ENCODE measurements at regions not wholly inside any gene's neighbourhood (a gene's known extent, or its start where the extent isn't known, plus 50 kb on each side); places are given as distances from the start of the nearest gene placed in this dataset.

- no peak for DNase-seq
These were observed 50.3 kb upstream of the NFE2L2 start for GRCh38 chr2:177314722-177315264.

- no peak for DNase-seq
These were observed 50.8 kb upstream of the NFE2L2 start for GRCh38 chr2:177315364-177315763.

GRCh38 chr2:177316756-177317155, 52.2 kb upstream of the NFE2L2 start:
- no peak for DNase-seq

- DNase-seq, result no peak
These were observed 52.9 kb upstream of the NFE2L2 start for GRCh38 chr2:177317443-177317842.

GRCh38 chr2:177317857-177318256, 53.3 kb upstream of the NFE2L2 start:
- DNase-seq, result no peak

GRCh38 chr2:177318613-177319012, 54.1 kb upstream of the NFE2L2 start:
- no peak for DNase-seq

GRCh38 chr2:177320596-177320995, 56.1 kb upstream of the NFE2L2 start:
- no peak for DNase-seq

- DNase-seq, result no peak
These were observed 58.3 kb upstream of the NFE2L2 start for GRCh38 chr2:177322801-177323261.

GRCh38 chr2:177324797-177325196, 60.3 kb upstream of the NFE2L2 start:
- no peak for DNase-seq

GRCh38 chr2:177325554-177325953, 61.0 kb upstream of the NFE2L2 start:
- peak; percentile 43 for DNase-seq

- no peak for DNase-seq
These were observed 61.5 kb upstream of the NFE2L2 start for GRCh38 chr2:177326005-177326404.

GRCh38 chr2:177326591-177326990, 62.1 kb upstream of the NFE2L2 start:
- DNase-seq, result no peak

- DNase-seq, result no peak
These were observed 62.5 kb upstream of the NFE2L2 start for GRCh38 chr2:177327009-177327408.

- peak; percentile 26 for DNase-seq
These were observed 63.5 kb upstream of the NFE2L2 start for GRCh38 chr2:177328056-177328455.

GRCh38 chr2:177329064-177329463, 63.5 kb upstream of the AGPS start:
- DNase-seq, result no peak

- DNase-seq, result no peak
These were observed 61.0 kb upstream of the AGPS start for GRCh38 chr2:177331466-177331997.

- DNase-seq, result peak; percentile 84
These were observed 60.3 kb upstream of the AGPS start for GRCh38 chr2:177332026-177332991.

- DNase-seq, result no peak
These were observed 59.6 kb upstream of the AGPS start for GRCh38 chr2:177332992-177333388.

GRCh38 chr2:177334940-177335543, 57.5 kb upstream of the AGPS start:
- peak; percentile 61 for DNase-seq

- peak; percentile 69 for DNase-seq
These were observed 56.6 kb upstream of the AGPS start for GRCh38 chr2:177335917-177336450.

GRCh38 chr2:177338177-177338721, 54.3 kb upstream of the AGPS start:
- DNase-seq, result peak; percentile 61

GRCh38 chr2:177340158-177340557, 52.4 kb upstream of the AGPS start:
- no peak for DNase-seq

- no peak for DNase-seq
These were observed 49.8 kb upstream of the AGPS start for GRCh38 chr2:177342736-177343135.
